ENCODE measurements at regions not wholly inside any gene's neighbourhood (a gene's known extent, or its start where the extent isn't known, plus 50 kb on each side); places are given as distances from the start of the nearest gene placed in this dataset.

GRCh38 chr5:72597456-72597948 lies 90.3 kb upstream of the ZNF366 start:
- TF ChIP-seq CTCF (conservative IDR thresholded peaks at IDR 0.05; ENCODE audit: low read depth, low read length) (no peak), EZH2 (IDR thresholded peaks at IDR 0.05; ENCODE audit: borderline replicate concordance, low read depth, low read length, poor library complexity, severe bottlenecking) (no peak)
- BruUV-seq (replicated peaks) = no TSS peak
- H3K9me3 ChIP-seq (ENCODE audit: low read depth, low read length, poor library complexity, severe bottlenecking) = no peaks in the 10 kb centered on the region
- H3K36me3 ChIP-seq (ENCODE audit: insufficient read depth, low read length, poor library complexity, severe bottlenecking) = no peaks in the 10 kb centered on the region
- DNase-seq (ENCODE audit: low spot score) = peak; percentile 20
- intact Hi-C loops (cut with micrococcal nuclease; ENCODE audit: unreplicated experiment) = no loop called here
- no peak overlapping the region for H3K4me3 ChIP-seq (ENCODE audit: low read depth, low read length, poor library complexity, severe bottlenecking)
- no peaks in the 10 kb centered on the region for H3K27me3 ChIP-seq (replicated peaks; ENCODE audit: insufficient read depth, low read depth, low read length, poor library complexity)
- ChIA-PET POLR2A (ENCODE audit: low non-redundant PET) (interaction anchor here (0.6 kb wide), 1 partner anchor 14 kb away, joined by 3 read pairs; no protein-coding TSS in a partner anchor), CTCF (no interaction called here)
- H3K4me1 ChIP-seq (ENCODE audit: insufficient read depth, low read length, poor library complexity, severe bottlenecking) = peaks cover 9% of the 10 kb centered on the region
- no peak overlapping the region for H3K27ac ChIP-seq (ENCODE audit: low read depth, low read length, poor library complexity, severe bottlenecking)

- intact Hi-C loops (cut with micrococcal nuclease; ENCODE audit: unreplicated experiment) = no loop called here
- Histone ChIP-seq H3K9me3 (ENCODE audit: low read depth, low read length, poor library complexity, severe bottlenecking) (no peaks in the 10 kb centered on the region), H3K27me3 (replicated peaks; ENCODE audit: insufficient read depth, low read depth, low read length, poor library complexity) (no peaks in the 10 kb centered on the region), H3K27ac (ENCODE audit: low read depth, low read length, poor library complexity, severe bottlenecking) (no peak overlapping the region), H3K4me1 (ENCODE audit: insufficient read depth, low read length, poor library complexity, severe bottlenecking) (peaks cover 9% of the 10 kb centered on the region), H3K4me3 (ENCODE audit: low read depth, low read length, poor library complexity, severe bottlenecking) (no peak overlapping the region), H3K36me3 (ENCODE audit: insufficient read depth, low read length, poor library complexity, severe bottlenecking) (no peaks in the 10 kb centered on the region)
- no TSS peak for BruUV-seq (replicated peaks)
- DNase-seq (ENCODE audit: low spot score) = no peak
- ChIA-PET CTCF (no interaction called here), POLR2A (ENCODE audit: low non-redundant PET) (interaction anchor here (0.6 kb wide), 1 partner anchor 14 kb away, joined by 3 read pairs; no protein-coding TSS in a partner anchor)
- TF ChIP-seq EZH2 (IDR thresholded peaks at IDR 0.05; ENCODE audit: borderline replicate concordance, low read depth, low read length, poor library complexity, severe bottlenecking) (no peak), CTCF (conservative IDR thresholded peaks at IDR 0.05; ENCODE audit: low read depth, low read length) (no peak)
Observed at GRCh38 chr5:72596956-72597355, 89.7 kb upstream of the ZNF366 start.

- Histone ChIP-seq H3K36me3 (ENCODE audit: insufficient read depth, low read length, poor library complexity, severe bottlenecking) (no peaks in the 10 kb centered on the region), H3K27me3 (replicated peaks; ENCODE audit: insufficient read depth, low read depth, low read length, poor library complexity) (no peaks in the 10 kb centered on the region), H3K9me3 (ENCODE audit: low read depth, low read length, poor library complexity, severe bottlenecking) (no peaks in the 10 kb centered on the region), H3K4me3 (ENCODE audit: low read depth, low read length, poor library complexity, severe bottlenecking) (no peak overlapping the region), H3K27ac (ENCODE audit: low read depth, low read length, poor library complexity, severe bottlenecking) (no peak overlapping the region), H3K4me1 (ENCODE audit: insufficient read depth, low read length, poor library complexity, severe bottlenecking) (no peaks in the 10 kb centered on the region)
- intact Hi-C loops (cut with micrococcal nuclease; ENCODE audit: unreplicated experiment) = no loop called here
- BruUV-seq (replicated peaks) = no TSS peak
- DNase-seq (ENCODE audit: low spot score) = no peak
- ChIA-PET POLR2A (ENCODE audit: low non-redundant PET) (no interaction called here), CTCF (no interaction called here)
- TF ChIP-seq EZH2 (IDR thresholded peaks at IDR 0.05; ENCODE audit: borderline replicate concordance, low read depth, low read length, poor library complexity, severe bottlenecking) = no peak
- TF ChIP-seq CTCF (conservative IDR thresholded peaks at IDR 0.05; ENCODE audit: low read depth, low read length) = no peak
Observed at GRCh38 chr5:72588640-72589039, 81.4 kb upstream of the ZNF366 start.
